AG08395 (cell line): ENCODE measurements at regions not wholly inside any gene's neighbourhood (a gene's known extent, or its start where the extent isn't known, plus 50 kb on each side); places are given as distances from the start of the nearest gene placed in this dataset.

Experiments used
- DNase-seq: peaks from one replicate; pipeline ENCODE4 v3.0.0; 2012; ENCODE audit warnings: mixed read lengths, low spot score

DNA sequence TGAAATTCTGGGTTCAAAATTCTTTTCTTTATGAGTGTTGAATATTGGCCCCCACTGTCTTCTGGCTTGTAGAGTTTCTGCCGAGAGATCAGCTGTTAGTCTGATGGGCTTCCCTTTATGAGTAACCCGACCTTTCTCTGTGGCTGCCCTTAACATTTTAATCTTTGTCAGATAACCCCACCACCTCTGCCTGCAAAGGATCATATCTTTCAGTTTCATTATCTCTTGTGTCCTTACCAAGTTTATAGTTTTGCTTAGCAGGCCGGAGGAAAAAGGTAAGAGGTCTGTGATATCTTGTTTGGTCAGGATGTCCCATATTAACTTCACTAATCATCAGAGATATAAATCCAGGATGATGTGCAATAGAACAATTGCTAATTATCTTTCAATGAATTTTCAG, 970.2 kb upstream of the TYRP1 start:
- no peak for DNase-seq

GRCh38 chr9:11726659-11727058, 966.5 kb upstream of the TYRP1 start:
- no peak for DNase-seq

DNA sequence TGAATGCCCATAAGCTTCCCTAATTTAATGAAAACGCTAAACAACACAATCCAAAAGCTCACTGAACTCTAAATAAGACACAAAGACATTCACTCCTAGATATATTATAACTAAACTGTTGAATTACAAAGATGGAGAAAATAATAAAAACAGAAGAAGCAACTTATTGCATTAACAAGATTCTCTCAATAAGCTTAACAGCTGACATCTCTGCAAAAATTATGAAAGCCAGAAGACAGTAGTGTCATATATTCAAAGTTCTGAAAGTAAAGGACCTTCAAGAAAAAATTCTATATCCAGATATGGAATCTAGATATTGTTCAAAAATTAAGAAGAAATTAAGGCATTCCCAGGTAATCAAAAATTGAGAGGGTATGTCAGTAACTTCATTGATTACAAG, 957.8 kb upstream of the TYRP1 start:
- no peak for DNase-seq

DNA sequence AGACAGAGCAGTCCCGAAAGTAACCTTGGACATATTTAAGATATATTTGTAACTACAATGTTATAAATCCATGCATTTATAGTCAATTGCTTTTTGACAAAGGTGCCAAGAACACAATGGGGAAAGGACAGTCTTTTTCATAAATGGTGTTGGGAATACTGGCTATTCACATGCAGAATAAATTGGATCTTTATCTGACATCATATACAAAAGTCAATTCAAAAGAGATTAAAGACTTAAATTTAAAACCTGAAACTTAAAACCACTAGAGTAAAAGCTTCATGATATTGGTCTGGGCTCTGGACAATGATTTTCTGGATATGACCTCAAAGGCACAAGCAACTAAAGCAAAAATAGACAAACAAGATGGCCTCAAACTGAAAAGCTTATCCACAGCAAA, 950.7 kb upstream of the TYRP1 start:
- no peak for DNase-seq

DNA sequence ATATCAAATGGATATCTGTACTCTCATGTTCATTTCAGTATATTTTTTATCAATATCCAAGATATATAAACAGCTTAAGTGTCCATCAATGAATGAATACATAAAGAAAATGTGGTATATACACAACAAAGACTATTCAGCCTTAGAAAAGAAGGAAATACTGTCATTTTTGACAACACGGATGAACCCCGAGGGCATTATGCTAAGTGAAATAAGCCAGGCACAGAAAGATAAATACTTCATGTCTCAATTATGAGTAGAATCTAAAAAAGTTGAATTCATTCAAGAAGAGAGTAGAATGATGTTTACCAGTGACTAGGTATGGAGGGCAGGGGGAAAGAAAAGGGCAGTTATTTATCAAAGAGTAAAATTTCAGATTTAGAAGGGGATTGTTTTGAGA, 949.8 kb upstream of the TYRP1 start:
- no peak for DNase-seq

- no peak for DNase-seq
Observed at GRCh38 chr9:11749396-11749795, 943.8 kb upstream of the TYRP1 start.

- DNase-seq = no peak
Observed at GRCh38 chr9:11755951-11756350, 937.2 kb upstream of the TYRP1 start.

DNA sequence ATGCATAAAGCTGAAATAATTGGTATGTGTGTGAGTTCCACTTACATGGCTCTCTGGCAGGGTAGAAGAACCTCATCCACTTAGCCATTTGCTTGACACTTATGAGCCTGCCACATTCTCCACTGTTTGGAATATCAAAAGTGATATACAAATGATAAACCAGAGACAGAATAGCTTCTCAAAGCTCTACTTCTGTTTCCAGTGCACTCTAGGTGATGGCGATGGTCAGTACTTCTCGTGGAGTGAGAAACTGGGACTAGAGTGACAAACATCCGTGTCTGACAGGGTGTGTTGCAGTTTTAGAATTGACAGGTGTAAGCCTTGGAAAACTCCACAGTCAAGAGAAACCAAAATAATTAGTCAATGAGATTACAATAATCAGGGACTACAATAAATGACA, 935.8 kb upstream of the TYRP1 start:
- no peak for DNase-seq

- no peak for DNase-seq
Observed at GRCh38 chr9:11758016-11758415, 935.2 kb upstream of the TYRP1 start.

- no peak for DNase-seq
Observed at GRCh38 chr9:11779971-11780370, 913.2 kb upstream of the TYRP1 start.

GRCh38 chr9:11792870-11793269, 900.3 kb upstream of the TYRP1 start:
- no peak for DNase-seq

GRCh38 chr9:11794984-11795383, 898.2 kb upstream of the TYRP1 start:
- DNase-seq = no peak

GRCh38 chr9:11805969-11806368, 887.2 kb upstream of the TYRP1 start:
- no peak for DNase-seq

DNA sequence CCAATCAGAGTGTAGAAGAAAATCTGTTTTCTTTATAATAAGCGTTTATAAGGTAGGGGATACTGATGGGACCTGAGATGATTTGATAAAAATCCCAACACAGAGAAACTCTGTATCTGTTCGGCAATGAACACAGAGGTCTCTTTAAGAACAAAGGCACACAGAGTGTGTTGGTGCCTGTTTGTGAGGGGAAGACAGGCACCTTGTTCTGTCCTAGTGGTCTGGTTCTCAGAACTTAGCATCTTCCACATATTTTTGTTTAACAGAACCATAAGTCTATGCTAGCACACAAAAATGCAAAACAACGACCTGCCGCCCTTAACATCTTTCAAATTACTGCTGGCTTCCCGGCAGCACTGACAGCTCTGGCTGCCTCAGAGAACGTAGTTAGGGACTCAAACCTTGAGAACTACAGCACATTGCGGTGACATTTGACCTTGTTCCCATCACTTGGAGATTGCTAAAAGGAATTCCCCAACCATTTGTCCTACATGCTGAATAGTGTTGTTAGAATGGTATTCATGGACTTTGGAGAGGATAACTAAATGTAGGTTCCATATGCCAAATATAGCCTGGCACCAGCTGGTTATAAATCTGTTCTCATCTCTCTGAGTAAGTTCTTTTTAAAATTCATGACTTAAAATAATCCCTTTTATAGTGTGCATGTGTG, 871.7 kb upstream of the TYRP1 start:
- DNase-seq = no peak

- no peak for DNase-seq
Observed at GRCh38 chr9:11828201-11828600, 865.0 kb upstream of the TYRP1 start.

DNA sequence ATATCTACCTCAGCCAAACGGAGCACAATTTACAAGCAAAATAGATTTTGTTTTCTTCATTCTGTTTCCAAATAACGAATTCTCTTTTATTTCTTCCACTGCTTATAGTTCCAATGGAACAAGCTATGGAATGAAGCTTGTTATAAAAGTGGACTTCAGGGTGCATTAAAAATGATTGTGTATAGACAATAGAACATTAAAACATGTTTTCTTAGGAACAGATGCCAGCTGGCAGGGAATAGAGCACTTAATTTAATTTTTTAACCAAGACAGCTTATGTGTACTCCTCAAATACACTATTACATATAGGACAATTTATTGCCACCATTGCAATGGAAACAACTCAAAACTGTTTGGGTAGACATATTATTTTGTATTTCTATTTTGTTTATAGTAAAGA, 860.1 kb upstream of the TYRP1 start:
- no peak for DNase-seq

DNA sequence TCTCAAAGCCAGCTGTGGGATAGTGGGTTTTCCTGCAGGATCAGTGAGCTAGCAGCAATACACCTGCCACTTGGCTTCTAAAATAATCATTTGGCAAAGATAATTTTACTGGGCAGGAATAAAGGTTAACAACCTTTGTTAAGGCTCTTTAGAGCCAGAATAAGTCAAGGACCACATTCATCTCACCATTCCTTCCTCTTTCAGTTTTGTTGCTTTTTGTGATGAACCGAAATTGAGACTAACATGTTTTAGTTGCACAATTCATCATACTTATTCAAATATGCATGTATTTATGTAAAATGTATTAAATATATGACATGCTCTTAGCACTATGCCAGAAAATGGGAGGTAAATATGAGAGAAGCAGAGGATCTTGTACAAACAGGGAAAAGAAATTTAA, 824.4 kb upstream of the TYRP1 start:
- DNase-seq = no peak

- DNase-seq = no peak
Observed at GRCh38 chr9:11871852-11872251, 821.3 kb upstream of the TYRP1 start.

DNA sequence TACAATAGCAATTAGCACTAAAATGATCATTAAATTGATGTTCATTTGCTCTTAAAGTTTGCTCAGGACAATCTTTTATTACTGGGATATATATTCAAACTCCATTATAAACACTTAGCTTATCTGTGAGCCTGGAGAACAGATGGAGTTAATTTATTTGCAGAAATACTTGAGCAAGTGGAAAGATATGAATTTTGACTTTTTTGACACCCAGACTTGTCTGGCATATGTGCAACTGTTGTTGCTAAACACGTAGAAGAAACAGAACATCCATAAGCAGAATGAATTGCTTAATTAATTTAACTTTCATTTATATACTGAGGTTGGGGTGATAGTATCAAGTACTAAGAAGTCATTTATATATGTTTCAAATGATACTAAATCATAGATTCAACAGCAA, 820.7 kb upstream of the TYRP1 start:
- no peak for DNase-seq

DNA sequence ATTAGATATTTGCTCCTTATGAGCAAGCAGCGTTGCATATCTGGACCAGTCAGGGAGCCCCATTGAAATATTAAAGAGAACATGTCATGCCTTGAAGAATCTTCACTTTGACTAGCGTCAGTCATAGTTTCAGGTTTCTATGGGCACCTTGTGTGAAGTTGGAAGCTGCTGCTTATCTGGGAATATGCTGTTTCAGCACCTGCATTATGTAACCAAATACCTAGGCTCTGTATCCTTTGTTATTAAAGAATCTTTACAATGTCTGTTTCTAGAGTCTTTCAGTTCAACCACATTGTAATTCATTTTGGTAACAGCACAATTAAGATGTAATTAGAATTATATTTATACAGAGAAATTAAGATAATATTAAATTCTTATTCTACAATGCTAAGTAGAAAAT, 818.8 kb upstream of the TYRP1 start:
- DNase-seq = no peak

DNA sequence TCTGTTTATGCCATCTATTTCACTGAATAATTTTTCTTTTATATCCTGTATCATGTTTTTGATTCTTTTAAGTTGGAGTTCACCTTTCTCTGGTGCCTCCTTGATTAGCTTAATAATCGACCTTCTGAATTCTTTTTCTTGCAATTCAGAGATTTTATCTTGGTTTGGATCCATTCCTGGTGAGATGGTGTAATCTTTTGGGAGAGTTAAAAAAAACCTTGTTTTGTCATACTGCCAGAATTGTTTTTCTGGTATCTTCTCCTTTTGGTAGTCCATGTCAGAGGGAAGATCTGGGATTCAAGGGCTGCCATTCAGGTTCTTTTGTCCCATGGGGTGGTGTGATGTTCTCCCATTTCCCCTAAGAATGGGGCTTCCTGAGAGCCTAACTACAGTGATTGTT, 800.8 kb upstream of the TYRP1 start:
- no peak for DNase-seq

GRCh38 chr9:11893331-11893730, 799.9 kb upstream of the TYRP1 start:
- no peak for DNase-seq

- no peak for DNase-seq
Observed at GRCh38 chr9:11894136-11894535, 799.0 kb upstream of the TYRP1 start.

GRCh38 chr9:11902610-11903009, 790.6 kb upstream of the TYRP1 start:
- DNase-seq = no peak

DNA sequence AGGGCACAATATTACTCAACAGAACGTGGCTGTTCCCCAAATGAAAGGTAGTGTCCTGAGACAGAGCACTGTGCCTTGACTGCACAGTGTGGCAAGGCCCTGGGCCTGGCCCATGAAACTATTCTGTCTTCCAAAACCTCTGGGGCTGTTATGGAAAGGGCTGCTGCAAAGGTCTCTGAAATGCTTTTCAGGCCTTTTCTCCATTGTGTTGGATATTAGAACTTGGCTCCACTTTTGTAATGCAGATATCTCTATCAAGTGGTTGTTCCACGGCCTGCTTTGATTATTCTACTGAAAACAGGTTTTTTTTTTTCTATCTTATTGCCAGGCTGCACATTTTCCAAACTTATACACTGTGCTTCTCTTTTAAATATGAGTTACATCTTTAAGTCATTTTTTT, 777.5 kb upstream of the TYRP1 start:
- DNase-seq = no peak
